B cell (primary cell): ENCODE measurements at regions not wholly inside any gene's neighbourhood (a gene's known extent, or its start where the extent isn't known, plus 50 kb on each side); places are given as distances from the start of the nearest gene placed in this dataset.

ENCODE experiments used
- CTCF ChIP-seq: fragments of 200-600 bp; IDR thresholded peaks from one replicate; pipeline ENCODE4 v1.8.0; 2022; ENCODE audit warnings: antibody characterized with exemption, mild to moderate bottlenecking
- EZH2 ChIP-seq: IDR thresholded peaks from 2 replicates; pipeline ENCODE4 v1.6.1; 2012; ENCODE audit warnings: borderline replicate concordance, low read depth, mild to moderate bottlenecking, moderate library complexity, low read length; ENCODE audit not compliant: insufficient read depth, poor library complexity, severe bottlenecking

- TF ChIP-seq EZH2 (no peak), CTCF (no peak)
These were observed 291.2 kb downstream of the PRELID2 start for GRCh38 chr5:145543968-145544367.
